ENCODE measurements at regions not wholly inside any gene's neighbourhood (a gene's known extent, or its start where the extent isn't known, plus 50 kb on each side); places are given as distances from the start of the nearest gene placed in this dataset.

DNA sequence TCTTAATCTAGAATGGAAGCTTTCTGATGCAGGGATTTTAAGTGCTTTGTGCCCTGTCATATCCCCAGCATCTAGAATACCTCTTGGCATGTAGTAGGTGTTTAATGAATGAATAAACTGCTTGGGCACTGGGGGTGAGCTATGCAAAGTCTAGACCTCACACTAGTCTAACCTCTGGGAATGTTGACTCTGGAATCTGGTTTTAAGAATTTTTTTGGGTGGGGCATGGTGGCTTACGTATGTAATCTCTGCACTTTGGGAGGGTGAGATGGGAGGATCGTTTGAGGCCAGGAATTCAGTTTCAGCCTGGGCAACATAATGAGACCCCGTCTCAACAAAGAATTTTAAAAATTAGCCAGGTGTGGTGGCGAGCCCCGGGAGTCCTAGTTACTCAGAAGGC is 146.3 kb upstream of the RGMA start:
- Histone ChIP-seq H3K27ac (no peak overlapping the region), H3K4me3 (ENCODE audit: low read depth, low read length) (no peak overlapping the region), H3K9me3 (ENCODE audit: severe bottlenecking) (peaks cover 5% of the 10 kb centered on the region), H3K27me3 (ENCODE audit: insufficient read depth, low read depth, severe bottlenecking) (peaks cover 85% of the 10 kb centered on the region), H3K36me3 (no peaks in the 10 kb centered on the region)
- no peak for DNase-seq
- no peak for TF ChIP-seq CTCF (IDR thresholded peaks at IDR 0.05; ENCODE audit: low read depth, low read length)

DNA sequence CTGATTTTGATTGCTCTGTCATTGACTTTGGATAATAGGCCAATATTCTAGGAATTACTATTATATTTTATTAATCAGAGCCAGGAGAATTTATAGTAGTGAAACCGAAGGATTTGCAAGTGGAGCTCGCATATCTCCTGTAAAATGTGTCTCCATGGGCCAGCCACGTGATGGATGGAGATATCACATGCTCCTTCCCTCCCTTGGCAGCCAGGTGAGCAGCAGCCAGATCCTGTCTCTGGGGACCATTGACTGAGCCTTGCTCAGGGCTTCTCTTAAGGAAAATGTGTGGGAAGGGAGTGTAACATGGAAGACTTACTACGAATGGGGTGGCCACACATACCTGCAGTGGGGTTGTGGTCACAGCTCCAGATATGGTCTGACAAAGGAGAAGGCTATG is 144.7 kb upstream of the RGMA start:
- Histone ChIP-seq H3K27ac (no peak overlapping the region), H3K27me3 (ENCODE audit: insufficient read depth, low read depth, severe bottlenecking) (peaks cover 77% of the 10 kb centered on the region), H3K36me3 (no peaks in the 10 kb centered on the region), H3K4me3 (ENCODE audit: low read depth, low read length) (no peak overlapping the region), H3K9me3 (ENCODE audit: severe bottlenecking) (peaks cover 5% of the 10 kb centered on the region)
- DNase-seq: no peak
- TF ChIP-seq CTCF (IDR thresholded peaks at IDR 0.05; ENCODE audit: low read depth, low read length): no peak

- no peak for TF ChIP-seq CTCF (IDR thresholded peaks at IDR 0.05; ENCODE audit: low read depth, low read length)
- H3K27ac ChIP-seq: no peak overlapping the region
Measured at GRCh38 chr15:93232845-93233244, 143.8 kb upstream of the RGMA start.

GRCh38 chr15:93231994-93232393 is 143.0 kb upstream of the RGMA start:
- Histone ChIP-seq H3K36me3 (no peaks in the 10 kb centered on the region), H3K4me3 (ENCODE audit: low read depth, low read length) (no peak overlapping the region)

More at GRCh38 chr15:93232845-93233244, 143.8 kb upstream of the RGMA start:
- Histone ChIP-seq H3K27me3 (ENCODE audit: insufficient read depth, low read depth, severe bottlenecking) (peaks cover 77% of the 10 kb centered on the region), H3K9me3 (ENCODE audit: severe bottlenecking) (peaks cover 1% of the 10 kb centered on the region), H3K36me3 (no peaks in the 10 kb centered on the region), H3K4me3 (ENCODE audit: low read depth, low read length) (no peak overlapping the region)
- DNase-seq: no peak

DNA sequence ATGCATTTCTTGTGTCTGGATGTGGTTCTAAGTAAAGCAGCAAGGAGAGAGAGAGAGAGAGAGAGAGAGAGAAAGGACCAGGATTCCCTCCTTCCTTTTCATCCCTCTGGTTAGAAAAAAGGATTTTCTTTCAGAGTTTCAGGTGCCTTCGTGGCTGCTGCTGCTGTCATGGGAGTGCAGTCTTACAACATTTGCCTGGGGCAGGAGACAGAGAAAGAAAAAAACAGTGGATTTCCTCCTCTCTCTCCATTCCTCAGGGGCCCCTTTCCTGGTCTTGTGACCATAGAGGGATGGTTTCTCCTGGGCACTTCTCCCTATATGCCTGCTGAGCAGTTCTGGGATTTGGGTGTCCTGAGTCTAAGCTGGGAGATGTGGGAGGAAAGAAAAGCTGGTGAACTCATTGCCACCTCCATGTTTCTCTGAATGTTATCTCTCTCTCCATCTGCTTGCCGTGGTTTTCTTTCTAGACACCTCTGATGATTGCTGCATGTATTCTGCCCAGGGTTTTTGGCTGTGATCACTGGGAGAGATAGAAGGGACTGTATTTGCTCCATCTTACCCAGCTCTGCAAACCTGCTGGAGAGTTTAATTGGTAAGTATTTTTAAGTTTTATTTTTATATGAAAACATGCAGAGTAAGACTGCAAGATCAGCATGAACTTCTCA is 142.4 kb upstream of the RGMA start:
- no peak for TF ChIP-seq CTCF (IDR thresholded peaks at IDR 0.05; ENCODE audit: low read depth, low read length)
- H3K9me3 ChIP-seq (ENCODE audit: severe bottlenecking): no peaks in the 10 kb centered on the region
- no peaks in the 10 kb centered on the region for H3K36me3 ChIP-seq
- DNase-seq: no peak
- H3K27ac ChIP-seq: no peak overlapping the region
- H3K4me3 ChIP-seq (ENCODE audit: low read depth, low read length): no peak overlapping the region
- H3K27me3 ChIP-seq (ENCODE audit: insufficient read depth, low read depth, severe bottlenecking): peaks cover 79% of the 10 kb centered on the region

More at GRCh38 chr15:93231994-93232393, 143.0 kb upstream of the RGMA start:
- Histone ChIP-seq H3K27me3 (ENCODE audit: insufficient read depth, low read depth, severe bottlenecking) (peaks cover 79% of the 10 kb centered on the region), H3K9me3 (ENCODE audit: severe bottlenecking) (no peaks in the 10 kb centered on the region), H3K27ac (no peak overlapping the region)
- no peak for TF ChIP-seq CTCF (IDR thresholded peaks at IDR 0.05; ENCODE audit: low read depth, low read length)
- DNase-seq: no peak

GRCh38 chr15:93228546-93228945 is 139.5 kb upstream of the RGMA start:
- no peak for DNase-seq
- H3K9me3 ChIP-seq (ENCODE audit: severe bottlenecking): no peaks in the 10 kb centered on the region

More at GRCh38 chr15:93228546-93228945, 139.5 kb upstream of the RGMA start:
- no peak for TF ChIP-seq CTCF (IDR thresholded peaks at IDR 0.05; ENCODE audit: low read depth, low read length)
- H3K36me3 ChIP-seq: no peaks in the 10 kb centered on the region
- no peak overlapping the region for H3K27ac ChIP-seq
- no peak overlapping the region for H3K4me3 ChIP-seq (ENCODE audit: low read depth, low read length)
- H3K27me3 ChIP-seq (ENCODE audit: insufficient read depth, low read depth, severe bottlenecking): peaks cover 77% of the 10 kb centered on the region
